ENCODE measurements at regions not wholly inside any gene's neighbourhood (a gene's known extent, or its start where the extent isn't known, plus 50 kb on each side); places are given as distances from the start of the nearest gene placed in this dataset.

- no peak for DNase-seq
- in situ Hi-C loops (cut with HindIII; ENCODE audit: low pct_ligation_motif_present, low pct_unique_long_range_greater_than_20kb, low sequenced_read_pairs), result no loop called here
Measured at GRCh38 chr2:39511605-39512433, 74.7 kb upstream of the MAP4K3 start.

DNA sequence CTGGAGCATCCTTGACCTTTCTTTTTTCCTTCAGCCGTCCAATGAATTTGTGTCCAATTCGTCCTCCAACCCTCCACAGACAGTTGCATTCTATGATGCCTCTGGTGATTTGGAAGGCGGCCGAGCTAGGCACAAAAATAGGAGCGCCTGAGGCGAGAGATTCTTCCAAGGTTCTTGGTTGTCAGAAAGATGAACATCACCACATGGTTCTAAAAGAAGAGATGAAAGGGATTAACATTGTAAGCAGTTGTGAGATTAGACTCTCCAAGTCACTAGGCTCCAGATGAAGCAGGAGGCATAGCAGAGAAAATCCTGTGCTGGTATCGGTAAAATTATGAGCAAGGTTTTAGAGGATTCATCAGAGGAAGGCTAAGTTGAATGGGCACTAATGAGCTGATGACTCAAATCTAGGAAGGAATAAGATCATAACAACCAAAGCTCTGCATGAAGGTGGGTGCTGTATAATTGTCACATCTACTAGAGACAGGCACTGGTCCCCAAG, 75.4 kb upstream of the MAP4K3 start:
- DNase-seq, result no peak
- in situ Hi-C loops (cut with HindIII; ENCODE audit: low pct_ligation_motif_present, low pct_unique_long_range_greater_than_20kb, low sequenced_read_pairs), result no loop called here

DNA sequence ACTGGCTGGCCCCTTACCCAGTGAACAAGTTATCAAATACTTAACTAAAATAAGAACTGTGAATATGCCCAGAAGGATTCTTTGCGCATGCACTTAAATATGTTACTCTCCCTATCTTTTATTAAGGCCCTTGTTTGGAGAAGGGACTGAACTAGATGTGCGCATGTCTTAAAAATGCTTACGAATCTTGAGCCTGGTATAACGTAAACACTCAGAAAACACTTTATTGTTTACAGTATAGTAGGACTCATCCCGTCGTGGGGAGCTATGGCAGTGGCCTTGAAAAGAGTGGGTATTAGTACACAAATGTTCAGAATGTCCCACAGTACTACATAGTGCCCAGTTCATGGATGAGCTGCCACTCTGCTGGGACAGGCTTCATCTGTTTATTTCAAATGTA, 75.9 kb upstream of the MAP4K3 start:
- in situ Hi-C loops (cut with HindIII; ENCODE audit: low pct_ligation_motif_present, low pct_unique_long_range_greater_than_20kb, low sequenced_read_pairs), result no loop called here
- no peak for DNase-seq

DNA sequence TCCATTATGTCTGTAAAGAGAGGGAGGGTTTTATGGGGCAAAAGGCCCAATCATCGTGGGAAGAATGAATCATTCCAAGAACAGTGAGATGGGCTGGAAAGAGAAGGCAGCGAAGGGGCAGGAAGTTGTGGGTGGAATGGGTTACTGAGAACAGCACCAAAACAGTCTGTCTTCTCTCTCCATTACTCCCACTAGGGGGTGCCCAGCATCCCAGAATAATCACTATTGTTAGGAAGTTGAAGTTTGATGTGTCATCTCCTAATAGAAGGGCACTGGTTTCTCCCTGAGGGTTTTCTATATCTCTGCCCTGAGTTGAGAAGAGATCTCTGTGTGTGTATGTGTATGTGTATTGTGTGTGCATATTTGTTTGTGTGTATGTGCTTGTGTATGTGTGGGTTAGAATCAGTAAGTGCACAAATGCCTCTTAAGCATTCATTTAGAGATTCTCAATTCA, 76.6 kb upstream of the MAP4K3 start:
- peak; percentile 91 for DNase-seq
- in situ Hi-C loops (cut with HindIII; ENCODE audit: low pct_ligation_motif_present, low pct_unique_long_range_greater_than_20kb, low sequenced_read_pairs), result no loop called here

GRCh38 chr2:39514825-39515224, 77.7 kb upstream of the MAP4K3 start:
- in situ Hi-C loops (cut with HindIII; ENCODE audit: low pct_ligation_motif_present, low pct_unique_long_range_greater_than_20kb, low sequenced_read_pairs), result no loop called here
- no peak for DNase-seq

DNA sequence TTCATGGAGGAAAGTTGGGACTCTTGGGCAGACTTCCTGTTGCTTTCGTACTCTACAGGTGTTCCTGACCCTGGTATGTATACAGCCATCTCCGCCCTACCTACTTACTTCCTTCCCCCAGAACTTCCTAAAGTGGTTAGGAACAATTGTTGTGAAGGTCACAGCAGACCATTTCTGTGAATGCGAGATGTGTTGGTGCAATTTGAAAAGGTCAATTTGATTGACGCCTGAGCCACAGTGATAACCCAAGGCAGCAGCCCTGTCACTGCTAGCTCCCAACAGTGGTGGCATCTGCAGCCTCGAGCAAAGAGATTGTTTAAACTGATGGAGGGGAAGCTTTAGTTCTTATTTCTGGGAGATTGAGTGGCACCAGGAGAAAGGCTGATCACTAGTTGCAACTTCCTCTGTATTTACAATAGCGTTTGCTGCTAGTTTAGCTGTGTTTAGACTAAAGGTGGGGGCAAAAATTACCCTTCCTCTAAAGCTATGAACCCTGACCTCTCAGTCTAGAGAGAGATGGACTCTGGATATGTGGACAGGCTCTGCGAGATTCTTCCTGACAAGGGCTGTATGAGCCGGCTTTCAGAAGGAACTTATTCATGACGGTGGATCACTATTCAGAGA, 78.3 kb upstream of the MAP4K3 start:
- in situ Hi-C loops (cut with HindIII; ENCODE audit: low pct_ligation_motif_present, low pct_unique_long_range_greater_than_20kb, low sequenced_read_pairs), result no loop called here
- no peak for DNase-seq

GRCh38 chr2:39515897-39516346, 78.8 kb upstream of the MAP4K3 start:
- DNase-seq, result no peak
- in situ Hi-C loops (cut with HindIII; ENCODE audit: low pct_ligation_motif_present, low pct_unique_long_range_greater_than_20kb, low sequenced_read_pairs), result no loop called here

- no peak for DNase-seq
- in situ Hi-C loops (cut with HindIII; ENCODE audit: low pct_ligation_motif_present, low pct_unique_long_range_greater_than_20kb, low sequenced_read_pairs), result no loop called here
Measured at GRCh38 chr2:39516347-39517101, 79.4 kb upstream of the MAP4K3 start.

GRCh38 chr2:39517102-39517436, 80.0 kb upstream of the MAP4K3 start:
- DNase-seq, result no peak
- in situ Hi-C loops (cut with HindIII; ENCODE audit: low pct_ligation_motif_present, low pct_unique_long_range_greater_than_20kb, low sequenced_read_pairs), result no loop called here

- in situ Hi-C loops (cut with HindIII; ENCODE audit: low pct_ligation_motif_present, low pct_unique_long_range_greater_than_20kb, low sequenced_read_pairs), result no loop called here
- no peak for DNase-seq
Measured at GRCh38 chr2:39517622-39518021, 80.5 kb upstream of the MAP4K3 start.

- in situ Hi-C loops (cut with HindIII; ENCODE audit: low pct_ligation_motif_present, low pct_unique_long_range_greater_than_20kb, low sequenced_read_pairs), result no loop called here
Measured at GRCh38 chr2:39519886-39520285, 82.8 kb upstream of the MAP4K3 start.

GRCh38 chr2:39521876-39522517, 84.9 kb upstream of the MAP4K3 start:
- DNase-seq, result no peak
- in situ Hi-C loops (cut with HindIII; ENCODE audit: low pct_ligation_motif_present, low pct_unique_long_range_greater_than_20kb, low sequenced_read_pairs), result no loop called here

More at GRCh38 chr2:39519886-39520285, 82.8 kb upstream of the MAP4K3 start:
- no peak for DNase-seq

DNA sequence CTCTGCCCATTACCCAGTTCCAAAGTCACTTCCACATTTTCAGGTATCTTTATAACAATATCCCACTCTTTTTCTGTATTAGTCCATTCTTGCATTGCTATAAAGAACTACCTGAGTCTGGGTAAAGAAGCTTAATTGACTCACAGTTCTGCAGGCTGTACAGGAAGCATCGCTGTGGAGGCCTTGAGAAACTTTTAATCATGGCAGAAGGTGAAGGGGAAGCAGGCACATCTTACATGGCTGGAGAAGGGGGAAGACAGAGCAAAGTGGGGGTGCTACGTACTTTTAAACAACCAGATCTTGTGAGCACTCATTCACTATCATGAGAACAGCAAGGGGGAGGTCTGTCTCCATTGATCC, 85.4 kb upstream of the MAP4K3 start:
- in situ Hi-C loops (cut with HindIII; ENCODE audit: low pct_ligation_motif_present, low pct_unique_long_range_greater_than_20kb, low sequenced_read_pairs), result no loop called here
- no peak for DNase-seq

DNA sequence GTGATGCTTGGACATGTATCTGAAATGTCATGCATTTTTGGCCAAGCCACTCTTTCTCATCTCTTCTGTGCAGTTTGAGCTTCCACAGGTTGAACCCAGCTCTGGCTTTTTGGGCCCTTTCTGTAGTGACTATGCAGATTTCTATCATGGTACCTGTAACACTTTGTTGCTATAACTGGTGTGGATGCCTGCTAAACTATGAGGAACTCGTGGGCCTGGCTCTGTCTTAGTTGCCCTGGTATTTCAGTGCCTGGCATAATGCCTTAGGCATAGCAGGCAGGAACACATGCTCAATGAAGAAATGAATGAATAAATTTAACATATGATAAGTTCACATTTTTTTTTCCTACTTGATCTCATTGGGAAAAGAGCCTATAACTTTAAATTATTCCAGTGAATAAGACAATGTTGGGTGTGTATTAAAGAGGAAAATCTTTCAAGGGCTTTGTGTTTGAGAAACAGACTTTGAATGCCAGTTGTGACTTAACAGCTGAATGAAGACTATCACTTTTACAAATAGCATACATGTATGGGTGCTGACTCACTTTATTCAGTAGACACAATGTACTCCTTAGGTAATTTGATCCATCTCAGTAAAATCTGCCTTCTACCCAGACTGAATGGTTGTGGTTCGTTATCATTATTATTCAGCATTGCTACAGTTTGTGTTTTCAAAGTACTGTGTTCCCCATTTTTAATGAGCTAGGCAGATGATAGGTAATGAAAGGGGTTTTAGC, 86.4 kb upstream of the MAP4K3 start:
- DNase-seq, result peak; percentile 57
- in situ Hi-C loops (cut with HindIII; ENCODE audit: low pct_ligation_motif_present, low pct_unique_long_range_greater_than_20kb, low sequenced_read_pairs), result no loop called here

- in situ Hi-C loops (cut with HindIII; ENCODE audit: low pct_ligation_motif_present, low pct_unique_long_range_greater_than_20kb, low sequenced_read_pairs), result no loop called here
- DNase-seq, result no peak
Measured at GRCh38 chr2:39524061-39524460, 87.0 kb upstream of the MAP4K3 start.

DNA sequence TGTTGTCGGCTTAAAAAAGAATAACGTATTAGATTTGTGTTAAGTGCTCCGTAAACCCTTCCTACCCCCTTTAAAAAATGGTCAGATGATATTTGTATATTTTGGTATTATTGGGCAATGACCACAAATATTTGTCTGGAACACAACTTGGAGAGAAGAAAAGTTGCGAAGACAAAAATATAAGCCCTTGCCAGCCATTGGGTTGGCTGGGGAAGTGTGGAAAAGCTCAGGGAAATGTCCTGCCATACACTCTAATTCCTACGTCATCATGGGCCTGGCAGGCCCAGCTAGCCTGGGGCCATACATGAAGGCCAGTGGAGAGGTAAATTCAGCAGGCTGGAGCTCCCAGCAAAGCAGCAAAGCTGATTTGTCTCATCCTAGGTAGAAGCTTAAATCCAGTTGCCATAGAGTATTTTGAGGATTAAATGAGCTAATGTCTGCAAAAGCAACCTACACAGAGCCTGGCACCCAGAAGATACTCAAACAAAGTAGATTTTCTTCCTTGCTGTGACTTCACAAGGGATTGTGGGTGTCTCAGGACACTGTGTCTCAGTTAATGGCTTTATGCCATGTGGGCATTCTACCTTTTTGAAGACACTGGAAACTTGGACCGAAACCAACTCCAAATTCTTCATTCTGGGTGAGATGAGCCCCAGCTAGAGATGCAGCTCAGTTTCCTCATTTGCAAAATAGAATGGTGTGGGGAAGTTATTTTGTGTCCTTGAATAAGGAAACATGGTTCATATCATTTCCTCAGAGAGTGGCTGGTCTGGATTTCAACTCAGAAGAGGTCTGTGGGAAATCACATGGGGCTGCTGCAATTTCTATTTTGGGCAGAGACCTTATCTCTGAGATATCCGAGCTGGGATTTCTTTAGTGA, 87.9 kb upstream of the MAP4K3 start:
- DNase-seq, result no peak
- in situ Hi-C loops (cut with HindIII; ENCODE audit: low pct_ligation_motif_present, low pct_unique_long_range_greater_than_20kb, low sequenced_read_pairs), result no loop called here

GRCh38 chr2:39525636-39526412, 88.7 kb upstream of the MAP4K3 start:
- no peak for DNase-seq
- in situ Hi-C loops (cut with HindIII; ENCODE audit: low pct_ligation_motif_present, low pct_unique_long_range_greater_than_20kb, low sequenced_read_pairs), result no loop called here
